GM12891 (cell line): ENCODE measurements at regions not wholly inside any gene's neighbourhood (a gene's known extent, or its start where the extent isn't known, plus 50 kb on each side); places are given as distances from the start of the nearest gene placed in this dataset.
"Not testable (repeated sequence)": the region's sequence is repeated elsewhere in the genome, so short reads cannot be mapped to it uniquely, and the experiment has no call there.

Source experiments
- POLR2AphosphoS5 ChIP-seq: IDR thresholded peaks from 2 replicates; pipeline ENCODE4 v1.6.1; 2011; ENCODE audit warnings: low read depth, low read length, control low read depth
- SPI1 ChIP-seq: IDR thresholded peaks from 2 replicates; pipeline ENCODE4 v1.6.1; 2011; ENCODE audit warnings: low read depth, low read length, control low read depth
- TAF1 ChIP-seq: IDR thresholded peaks from 2 replicates; pipeline ENCODE4 v1.6.1; 2011; ENCODE audit warnings: low read depth, low read length, control low read depth

- not testable (repeated sequence) for TF ChIP-seq POLR2AphosphoS5, SPI1, TAF1
Measured at GRCh38 chr2:87329529-87329928, 307.9 kb upstream of the PLGLB1 start.
